NCI-H748 (cell line): ENCODE measurements at regions not wholly inside any gene's neighbourhood (a gene's known extent, or its start where the extent isn't known, plus 50 kb on each side); places are given as distances from the start of the nearest gene placed in this dataset.
"Not testable (repeated sequence)": the region's sequence is repeated elsewhere in the genome, so short reads cannot be mapped to it uniquely, and the experiment has no call there.

Experiments
- DNase-seq: peaks from one replicate; lab custom pipeline; 2025; ENCODE audit not compliant: unreplicated experiment; lab: John Stamatoyannopoulos, UW

DNA sequence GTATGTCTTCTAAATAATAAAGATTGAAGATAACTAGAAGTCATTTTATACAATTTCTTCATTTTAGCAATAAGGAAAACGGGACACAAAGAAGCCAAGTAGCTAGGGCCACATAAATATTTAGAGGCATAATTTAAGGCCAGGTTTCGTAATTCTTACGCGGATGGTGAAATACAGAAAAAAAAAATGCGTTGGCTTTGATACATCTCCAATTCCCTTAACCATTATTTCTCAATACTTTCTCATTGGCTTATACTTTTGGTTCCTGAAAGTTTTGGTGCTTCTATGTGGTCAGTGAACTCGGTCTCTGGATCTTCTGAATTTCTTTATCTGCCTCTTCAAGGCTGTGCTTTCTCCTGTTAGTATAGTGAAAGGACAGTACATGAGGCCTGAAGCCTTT, 888.1 kb downstream of the KCNJ2 start:
- no peak for DNase-seq

DNA sequence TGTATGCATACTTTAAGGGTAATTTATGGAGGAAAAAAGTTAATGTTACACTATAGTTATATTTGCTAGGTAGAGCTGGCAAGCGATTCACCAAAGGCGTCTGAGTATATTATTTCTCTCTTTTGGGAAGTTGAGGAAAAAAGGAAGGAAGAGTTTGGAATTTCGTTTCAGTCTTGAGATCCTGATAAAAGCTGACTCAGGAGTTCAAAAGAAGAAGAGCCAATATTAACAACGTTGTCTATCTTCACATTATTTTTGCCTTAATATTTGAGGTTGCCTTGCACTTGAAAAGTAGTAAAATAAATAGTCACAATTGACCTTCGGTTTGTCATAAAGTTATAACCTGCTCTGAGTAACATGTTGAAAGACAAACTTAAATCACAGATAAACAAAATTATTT, 888.6 kb downstream of the KCNJ2 start:
- no peak for DNase-seq

DNA sequence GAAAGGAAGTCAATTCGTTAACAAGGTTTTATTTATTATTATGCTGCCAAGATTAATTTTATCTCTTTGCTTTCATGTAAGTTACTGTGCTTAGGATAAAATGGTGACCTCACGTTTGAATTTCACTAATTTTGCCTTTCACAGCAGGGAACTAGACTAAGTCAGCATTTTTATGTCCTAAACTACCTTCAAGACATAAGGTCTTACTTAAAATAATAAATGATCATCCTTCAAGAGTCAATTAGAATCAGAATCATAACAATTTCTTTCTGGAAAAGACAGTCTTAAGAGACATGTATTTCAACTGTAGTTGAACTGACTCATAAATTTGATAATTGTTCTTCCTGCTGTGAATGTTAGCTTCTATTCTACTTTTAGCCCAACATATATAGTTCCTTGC, 893.8 kb downstream of the KCNJ2 start:
- no peak for DNase-seq

DNA sequence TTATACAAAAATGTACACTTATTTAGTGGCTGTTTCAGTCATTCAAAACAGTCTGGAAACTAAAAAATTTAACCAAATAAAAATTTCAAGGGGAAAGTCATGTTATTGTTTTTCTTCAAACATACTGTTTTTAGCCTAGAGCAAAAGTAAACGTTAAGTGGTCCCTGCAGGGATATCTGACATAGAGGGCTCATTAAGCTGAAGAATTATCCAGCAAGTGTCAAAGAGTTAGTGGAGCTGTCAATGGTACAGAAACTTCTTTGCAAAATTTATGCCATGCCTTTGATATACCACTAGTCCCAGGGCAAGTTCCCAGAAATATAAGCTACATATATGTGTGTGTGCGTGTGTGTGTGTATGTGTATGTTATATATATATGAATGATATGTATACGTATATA, 894.2 kb downstream of the KCNJ2 start:
- no peak for DNase-seq

DNA sequence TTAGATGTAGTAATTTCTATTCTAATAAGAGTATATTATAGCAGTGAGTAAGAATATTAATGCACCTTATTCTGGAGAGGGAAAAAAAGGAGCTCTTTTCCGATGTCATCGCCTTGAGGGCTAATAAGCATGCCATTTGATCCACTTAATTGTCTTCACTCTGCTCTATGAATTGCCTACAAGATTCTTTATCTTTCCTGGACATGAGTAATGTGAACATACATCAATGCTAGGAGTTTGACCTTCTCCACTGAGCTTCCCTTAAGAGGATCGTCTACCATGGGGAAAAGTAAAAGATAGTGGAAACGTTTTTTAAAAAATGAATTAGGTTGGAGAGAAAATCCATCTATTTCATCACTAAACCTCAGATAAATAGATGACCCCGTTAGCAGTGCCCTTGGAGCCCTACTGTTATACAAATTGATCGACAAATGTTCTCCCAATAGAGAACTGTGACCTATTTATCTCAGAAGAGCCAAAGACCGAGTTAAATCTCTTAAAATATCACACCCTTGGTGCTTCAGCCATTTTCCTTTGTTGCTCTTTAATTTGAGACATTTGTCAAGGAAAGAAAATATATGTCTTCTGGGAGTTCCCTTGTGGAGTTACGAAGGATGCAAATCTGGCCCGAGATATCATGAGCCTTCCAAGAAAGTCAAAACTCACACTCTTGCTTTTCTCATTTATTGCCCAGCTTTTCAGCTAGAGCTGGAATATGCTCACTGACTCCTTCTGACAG, 898.5 kb downstream of the KCNJ2 start:
- no peak for DNase-seq

DNA sequence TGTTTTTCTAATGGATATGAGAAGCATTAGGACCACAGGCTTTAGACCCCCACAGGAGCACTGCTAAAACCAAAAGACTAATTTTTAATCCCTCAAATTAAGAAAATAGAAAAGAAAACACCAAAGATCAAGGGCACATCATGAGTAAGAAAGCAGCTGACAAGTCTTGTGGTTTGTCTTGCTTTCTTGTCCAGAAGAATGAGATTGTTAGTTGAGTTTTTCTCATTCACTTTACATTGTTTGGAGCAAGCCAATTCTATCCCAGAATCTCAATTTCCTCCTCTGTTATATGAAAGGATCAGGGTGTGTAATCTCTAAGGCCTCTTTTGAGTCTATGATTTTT, 899.0 kb downstream of the KCNJ2 start:
- DNase-seq = no peak

DNA sequence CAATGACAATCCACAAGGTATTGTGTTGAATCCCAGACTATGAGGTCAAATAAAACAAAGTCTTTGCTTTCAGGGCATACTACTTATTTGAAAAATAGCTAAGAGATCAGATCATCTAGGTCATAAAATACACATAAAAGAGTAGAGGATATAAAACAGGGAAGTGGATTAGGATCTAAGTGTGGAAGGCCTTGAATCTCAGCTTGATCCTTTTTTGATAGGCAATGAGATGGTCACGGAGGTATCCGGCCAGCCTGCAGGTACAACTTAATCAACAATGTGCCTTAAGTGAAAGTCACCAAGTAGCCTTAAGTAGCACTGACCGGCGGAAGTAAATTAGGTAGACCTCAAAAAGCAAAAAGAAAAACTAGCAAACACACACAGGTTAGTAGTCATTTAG, 901.7 kb downstream of the KCNJ2 start:
- DNase-seq = no peak

DNA sequence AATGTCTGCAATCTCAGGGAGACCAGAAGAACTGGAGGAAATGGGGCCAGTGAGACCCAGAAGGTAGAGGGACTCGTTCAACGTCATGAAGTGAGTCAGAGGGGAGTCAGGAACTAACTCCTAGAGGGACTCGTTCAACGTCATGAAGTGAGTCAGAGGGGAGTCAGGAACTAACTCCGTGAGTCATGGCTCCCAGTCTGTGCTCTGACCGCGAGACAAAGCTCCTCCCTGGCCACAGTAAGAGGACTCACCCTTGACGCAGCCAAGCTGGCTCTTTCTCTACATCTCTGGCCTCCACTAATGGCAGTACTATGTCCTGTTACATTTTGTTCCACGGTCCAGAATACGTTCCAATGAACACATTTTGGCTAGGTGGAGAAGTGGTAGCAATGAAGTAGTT, 902.5 kb downstream of the KCNJ2 start:
- DNase-seq = no peak

DNA sequence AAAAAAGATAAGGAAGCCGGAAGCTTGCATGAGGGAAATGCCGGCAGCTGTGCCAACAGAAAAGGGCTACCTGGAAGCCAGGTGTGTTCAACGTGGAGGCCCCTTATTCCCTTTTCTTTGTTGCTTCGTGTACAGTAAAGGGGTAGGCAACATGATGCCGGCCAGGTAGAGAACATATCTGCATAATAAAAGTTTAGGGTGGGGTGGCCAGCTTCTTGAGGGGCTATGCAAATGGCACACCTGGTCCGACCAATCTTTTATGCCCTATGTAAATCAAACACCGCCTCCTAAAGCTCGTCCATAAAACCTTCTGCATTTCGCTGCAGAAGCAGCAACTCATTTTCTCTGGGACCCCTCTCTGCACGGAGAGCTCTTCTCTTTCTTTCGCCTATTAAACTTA, 911.6 kb downstream of the KCNJ2 start:
- DNase-seq = peak; percentile 99

DNA sequence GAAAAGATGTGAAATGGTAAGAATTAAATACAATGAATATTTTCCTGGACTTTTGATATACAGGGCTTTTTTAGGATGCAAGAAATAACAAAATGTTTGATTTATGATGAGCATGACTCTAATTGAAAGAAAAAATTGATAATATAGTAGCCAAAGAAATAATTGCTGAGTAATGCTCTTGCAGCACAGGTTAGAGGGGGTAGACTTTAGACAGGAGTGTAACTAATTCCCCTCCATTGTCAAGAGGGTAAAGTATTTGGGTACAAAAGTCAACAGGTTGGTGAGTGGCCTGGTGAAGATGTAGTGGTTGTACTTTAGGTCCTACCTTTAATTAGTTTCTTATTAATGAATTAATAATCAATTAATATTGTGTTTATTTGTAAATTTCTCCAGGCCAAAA, 912.3 kb downstream of the KCNJ2 start:
- DNase-seq = peak; percentile 51

DNA sequence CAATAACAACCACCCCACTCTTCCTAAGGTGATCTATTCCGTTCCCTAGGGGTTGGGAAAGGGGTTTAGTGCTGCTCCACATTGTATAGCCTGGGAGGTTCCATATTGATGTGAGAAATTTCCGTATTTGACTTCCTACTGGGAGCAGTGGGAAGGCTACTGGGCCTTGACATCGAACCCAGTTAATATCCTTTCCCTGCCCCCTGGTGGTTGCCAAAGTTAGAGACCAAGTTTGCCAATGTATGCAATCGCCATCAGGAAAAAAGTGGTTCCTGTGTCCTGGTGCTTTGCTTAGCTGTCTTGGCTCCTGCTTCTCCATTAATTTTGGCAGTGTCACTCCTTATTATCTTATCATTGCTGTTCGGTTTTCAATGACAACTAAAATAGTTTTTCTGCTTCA, 914.9 kb downstream of the KCNJ2 start:
- peak; percentile 80 for DNase-seq

DNA sequence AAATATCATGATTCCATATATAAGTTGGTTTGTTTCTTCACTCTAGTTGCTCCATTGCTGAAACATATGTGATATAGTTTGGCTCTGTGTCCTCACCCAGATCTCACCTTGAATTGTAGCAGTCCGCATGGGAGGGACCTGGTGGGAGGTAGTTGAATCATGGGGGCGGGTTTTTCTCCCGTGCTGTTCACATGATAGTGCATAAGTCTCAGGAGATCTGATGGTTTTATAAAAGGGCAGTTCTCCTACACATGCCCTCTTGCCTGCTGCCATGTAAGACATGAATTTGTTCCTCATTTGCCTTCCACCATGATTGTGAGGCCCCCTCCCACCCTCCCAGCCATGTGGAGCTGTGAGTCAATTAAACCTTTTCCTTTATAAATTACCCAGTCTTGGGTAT, 915.5 kb downstream of the KCNJ2 start:
- DNase-seq = peak; percentile 37

DNA sequence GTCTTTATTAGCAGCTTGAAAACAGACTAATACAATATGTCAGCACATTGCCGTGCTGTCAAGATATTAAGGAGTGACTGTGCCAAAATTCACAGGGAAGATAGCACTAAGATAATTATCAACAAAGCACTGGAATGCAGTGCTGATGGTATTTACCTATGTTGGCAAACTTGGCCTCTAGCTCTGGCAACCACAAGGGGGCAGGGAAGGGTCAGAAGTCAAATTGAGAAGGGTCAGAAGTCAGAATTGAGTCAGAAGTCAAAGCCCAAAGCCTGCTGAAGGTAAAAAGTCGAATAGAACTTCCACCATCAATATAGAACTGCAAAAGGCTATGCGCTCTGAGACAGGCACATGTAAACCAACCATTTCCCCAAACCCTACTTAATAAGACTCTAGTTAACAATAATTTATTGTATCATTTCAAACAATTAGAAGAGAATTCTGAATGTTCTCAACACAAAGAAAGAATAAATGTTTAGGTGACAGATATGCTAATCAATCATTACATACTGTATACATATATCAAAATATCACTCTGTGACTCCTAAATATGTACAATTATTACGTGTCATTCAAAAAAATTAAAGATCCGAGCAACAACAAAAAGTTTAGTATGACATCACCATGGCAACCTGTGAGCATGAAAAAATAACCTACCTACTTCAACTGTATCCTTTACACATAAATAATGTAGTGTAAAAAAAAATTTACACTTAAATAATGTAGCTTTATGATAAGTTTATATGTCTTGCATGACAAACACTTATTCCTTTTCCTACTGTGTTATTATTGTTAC, 916.1 kb downstream of the KCNJ2 start:
- peak; percentile 63 for DNase-seq

DNA sequence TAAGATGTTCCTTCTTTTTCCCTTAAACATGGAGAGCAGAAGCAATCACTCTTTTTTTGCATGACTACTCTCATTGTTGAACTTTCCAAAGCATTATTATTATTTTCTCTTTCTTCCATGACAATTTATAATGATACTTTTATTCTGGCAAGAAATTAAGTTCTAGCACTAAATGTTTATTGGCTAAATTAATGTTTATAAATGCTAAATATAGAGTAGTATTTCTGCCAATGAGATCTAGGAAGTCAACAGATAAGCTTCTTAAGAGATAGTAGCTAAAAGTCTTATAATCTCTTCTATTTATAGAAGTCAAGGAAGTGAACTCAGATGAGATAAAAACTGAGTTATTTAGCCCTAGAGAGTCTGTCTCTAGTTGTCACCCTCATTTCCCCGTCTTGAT, 920.1 kb downstream of the KCNJ2 start:
- no peak for DNase-seq

DNA sequence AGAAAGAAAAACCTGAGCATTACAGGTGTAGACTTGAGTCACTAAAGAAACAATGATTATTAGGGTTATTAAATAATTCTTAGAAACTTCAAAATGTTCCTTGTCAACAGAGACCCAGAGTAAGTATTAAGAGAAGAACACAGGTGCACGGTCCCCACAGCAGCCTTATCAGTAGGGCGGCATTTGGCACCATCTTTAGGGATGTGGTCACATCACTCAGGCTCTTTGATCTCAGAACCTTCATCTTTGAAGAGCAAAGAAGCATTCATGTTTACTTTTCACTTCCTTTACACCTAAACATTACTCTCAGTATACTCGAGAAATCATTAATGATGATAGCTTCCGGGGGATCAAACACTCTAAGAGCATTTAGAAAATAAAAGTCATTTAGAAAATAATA, 928.7 kb downstream of the KCNJ2 start:
- DNase-seq = no peak

DNA sequence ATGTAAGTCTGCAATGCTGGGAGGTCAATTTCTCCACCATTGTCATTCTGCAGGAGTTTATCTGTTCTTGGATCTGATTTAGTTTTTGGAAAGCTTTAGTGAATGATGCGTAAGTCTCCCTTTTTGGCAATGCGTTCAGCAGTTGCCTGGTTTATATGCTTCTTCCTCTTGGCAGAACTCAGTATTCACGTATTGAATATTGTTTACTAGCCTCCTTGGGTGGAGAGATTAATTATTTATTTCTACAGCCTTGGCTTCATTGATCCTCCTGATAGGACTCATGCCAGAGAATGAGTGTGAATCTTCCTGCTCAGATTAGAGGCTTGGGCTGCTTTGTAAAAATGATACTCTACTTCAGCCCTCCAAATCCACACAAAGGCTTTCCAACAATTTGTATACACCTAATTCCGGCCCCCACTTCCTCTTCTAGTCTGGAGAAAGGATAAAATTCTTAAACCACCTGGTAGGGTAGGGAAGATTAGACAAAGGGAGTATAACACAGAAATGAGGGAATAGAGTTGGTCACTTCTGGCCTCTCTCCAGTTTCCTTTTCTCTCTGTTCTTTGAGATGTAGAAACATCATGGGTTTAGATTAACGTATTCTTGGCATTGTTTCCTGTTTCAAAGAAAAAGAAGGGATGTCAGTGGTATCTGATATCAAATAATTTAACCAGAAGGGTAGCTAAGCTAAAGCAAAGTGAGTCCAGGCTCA, 929.8 kb downstream of the KCNJ2 start:
- DNase-seq = no peak

DNA sequence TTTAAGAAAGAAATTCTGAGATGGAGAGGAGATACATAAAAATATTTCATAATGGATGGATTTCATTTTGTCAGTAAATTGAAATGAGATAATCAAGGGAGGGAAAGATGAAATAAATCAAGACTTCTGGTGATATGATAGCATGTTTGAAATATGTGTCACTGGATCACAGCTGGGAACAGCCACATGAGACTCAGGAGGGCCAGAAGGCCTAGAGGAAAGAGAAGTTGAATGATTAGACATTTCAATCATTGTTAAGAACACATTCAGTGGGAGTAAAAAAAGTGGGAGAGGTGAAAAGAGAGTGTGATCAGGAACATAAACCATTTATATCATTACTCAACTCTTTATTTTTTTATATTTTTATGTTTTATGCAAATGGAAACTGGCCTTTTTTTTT, 933.4 kb downstream of the KCNJ2 start:
- DNase-seq = no peak

DNA sequence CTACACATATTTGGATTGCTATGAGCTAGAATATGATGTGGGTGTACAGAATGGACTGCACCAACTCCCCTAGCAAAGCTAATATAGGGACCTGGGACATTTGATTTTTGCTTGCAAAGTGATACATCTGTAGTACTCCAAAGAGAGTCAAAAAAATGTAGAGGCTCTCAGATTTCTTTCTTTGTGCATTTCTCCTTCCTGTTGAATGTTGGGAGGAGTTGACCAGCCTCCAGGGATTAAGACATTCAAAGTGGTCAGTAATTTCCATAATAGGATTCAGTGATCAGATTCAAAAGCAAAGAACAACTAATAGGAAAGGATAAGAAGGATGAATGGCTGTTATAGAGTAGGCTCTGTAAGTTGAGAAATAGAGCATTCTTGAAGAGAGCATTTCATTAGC, 934.9 kb downstream of the KCNJ2 start:
- DNase-seq = no peak

DNA sequence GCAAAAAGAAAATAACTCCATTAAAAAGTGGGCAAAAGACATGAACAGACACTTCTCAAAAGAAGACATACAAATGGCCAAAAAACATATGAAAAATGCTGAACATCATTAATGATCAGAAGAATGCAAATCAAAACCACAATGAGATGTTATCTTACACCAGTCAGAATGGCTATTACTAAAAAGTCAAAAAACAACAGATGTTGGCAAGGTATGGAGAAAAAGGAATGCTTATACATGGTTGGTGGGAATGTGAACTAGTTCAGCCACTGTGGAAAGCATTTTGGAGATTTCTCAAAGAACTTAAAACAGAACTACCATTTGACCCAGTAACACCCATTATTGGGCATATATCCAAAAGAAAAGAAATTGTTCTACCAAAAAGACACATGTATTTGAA, 936.7 kb downstream of the KCNJ2 start:
- DNase-seq = not testable (repeated sequence)

DNA sequence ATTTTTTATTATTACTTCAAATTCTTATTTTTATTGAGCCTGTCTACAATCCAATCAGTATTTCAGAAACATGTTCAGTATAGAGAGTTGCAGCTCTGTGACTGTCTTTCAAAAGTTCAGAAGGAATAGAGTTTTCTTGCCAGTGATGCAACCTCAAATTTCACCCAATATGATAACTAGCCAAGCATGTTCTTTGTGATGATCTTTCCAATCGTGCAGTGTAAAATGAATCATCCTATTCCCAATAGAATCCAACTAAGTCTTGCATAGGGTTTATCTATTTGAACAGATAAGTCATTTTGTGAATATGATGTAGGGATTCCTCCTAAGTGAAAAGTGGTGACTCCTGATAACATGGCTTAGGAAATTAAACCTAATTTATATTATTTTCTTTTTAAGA, 937.8 kb downstream of the KCNJ2 start:
- DNase-seq = no peak

DNA sequence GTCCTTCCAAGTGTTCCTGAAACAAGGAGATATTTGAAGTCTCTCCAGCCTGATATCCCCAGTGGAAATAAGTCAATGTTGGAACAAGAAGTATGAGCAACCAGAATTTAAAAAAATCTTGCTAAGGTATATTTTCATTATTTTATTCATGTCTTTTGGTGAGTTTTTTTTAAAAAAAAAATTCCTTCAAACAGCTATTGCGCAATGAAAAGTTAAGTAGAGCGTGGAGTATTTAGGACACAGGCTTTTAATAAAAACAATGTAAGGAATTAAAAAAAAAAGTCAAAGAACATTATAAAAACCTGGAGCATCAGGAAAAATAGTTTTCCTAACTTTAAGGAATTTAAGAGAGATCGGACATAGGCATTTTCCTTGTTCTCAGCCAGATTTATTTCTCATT, 940.4 kb downstream of the KCNJ2 start:
- no peak for DNase-seq

DNA sequence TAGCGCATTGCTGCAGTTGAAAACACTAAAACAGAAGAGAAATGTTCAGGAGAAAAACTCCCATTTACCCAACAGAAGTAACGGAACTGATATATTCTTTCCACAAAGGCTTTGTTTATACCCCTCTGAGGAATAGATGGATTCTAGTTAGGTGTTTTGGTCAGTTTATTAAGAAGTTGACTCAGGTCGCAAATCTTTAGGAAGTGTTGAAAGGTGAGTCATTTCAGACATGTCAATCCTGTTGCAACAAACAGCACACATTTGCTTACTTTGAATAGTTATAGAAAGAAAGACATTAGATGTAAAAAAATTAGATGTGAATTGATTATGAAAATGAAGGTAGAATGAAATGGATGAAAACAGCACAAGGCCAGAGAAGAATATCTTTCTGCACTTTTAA, 941.0 kb downstream of the KCNJ2 start:
- no peak for DNase-seq
